ENCODE measurements at regions not wholly inside any gene's neighbourhood (a gene's known extent, or its start where the extent isn't known, plus 50 kb on each side); places are given as distances from the start of the nearest gene placed in this dataset.
"Not testable (repeated sequence)": the region's sequence is repeated elsewhere in the genome, so short reads cannot be mapped to it uniquely, and the experiment has no call there.

DNA sequence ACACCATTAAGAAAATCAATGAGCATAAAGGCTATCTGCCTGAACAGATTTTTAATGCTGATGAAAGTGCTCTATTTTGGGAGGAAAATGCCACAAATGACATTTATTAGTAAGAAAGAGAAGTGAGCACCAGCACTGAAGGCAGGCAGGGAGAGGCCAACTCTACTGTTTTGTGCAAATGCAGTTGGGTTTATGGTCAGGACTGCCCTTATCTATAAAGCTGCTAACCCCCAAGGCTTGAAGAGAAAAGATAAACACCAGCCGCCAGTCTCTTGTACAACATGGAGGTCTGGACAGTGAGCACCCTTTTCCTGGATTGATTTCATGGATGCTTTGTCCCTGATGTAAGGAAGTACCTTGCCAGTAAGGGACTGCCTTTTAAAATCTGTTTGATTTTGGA, 246.8 kb upstream of the SFSWAP start:
- DNase-seq = no peak

DNA sequence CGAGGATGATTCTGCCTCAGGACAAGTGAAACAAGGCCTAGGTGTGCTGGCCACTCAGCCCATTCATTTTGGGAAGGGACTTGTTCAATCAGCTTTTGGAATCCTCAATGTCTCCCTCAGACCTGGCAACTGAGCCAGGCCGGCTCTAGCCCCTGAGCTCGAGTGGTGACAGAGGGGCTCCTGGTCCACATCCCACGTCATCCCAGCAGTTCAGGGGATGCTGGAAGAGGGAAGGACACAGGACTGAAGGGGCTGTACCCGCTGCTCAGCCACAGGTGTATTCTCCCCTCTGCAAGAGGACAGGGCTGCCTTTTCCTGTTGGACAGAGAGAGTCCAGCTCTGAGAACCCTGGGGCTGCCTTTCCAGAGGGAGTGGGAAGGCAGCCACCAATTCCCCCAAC, 244.6 kb upstream of the SFSWAP start:
- DNase-seq = no peak

DNA sequence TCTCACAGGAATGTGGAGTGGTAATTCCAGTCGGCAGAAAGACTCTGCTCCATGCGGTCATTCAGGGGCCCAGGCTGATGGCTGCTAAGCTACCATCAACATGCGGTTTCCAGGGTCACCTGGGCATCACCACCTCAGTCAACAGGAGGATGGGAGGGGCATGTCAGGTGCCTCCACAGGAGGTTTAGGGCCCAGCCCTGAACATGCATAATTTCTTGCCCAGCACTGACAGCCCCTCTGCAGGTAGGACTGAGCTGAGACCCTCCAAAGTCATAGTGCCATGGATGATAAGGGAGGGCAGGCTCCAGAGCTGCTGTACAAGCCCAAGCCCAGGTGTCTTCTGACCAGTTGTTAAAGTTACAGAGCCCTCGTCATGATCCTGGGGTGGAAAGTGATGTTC, 244.0 kb upstream of the SFSWAP start:
- DNase-seq = no peak

DNA sequence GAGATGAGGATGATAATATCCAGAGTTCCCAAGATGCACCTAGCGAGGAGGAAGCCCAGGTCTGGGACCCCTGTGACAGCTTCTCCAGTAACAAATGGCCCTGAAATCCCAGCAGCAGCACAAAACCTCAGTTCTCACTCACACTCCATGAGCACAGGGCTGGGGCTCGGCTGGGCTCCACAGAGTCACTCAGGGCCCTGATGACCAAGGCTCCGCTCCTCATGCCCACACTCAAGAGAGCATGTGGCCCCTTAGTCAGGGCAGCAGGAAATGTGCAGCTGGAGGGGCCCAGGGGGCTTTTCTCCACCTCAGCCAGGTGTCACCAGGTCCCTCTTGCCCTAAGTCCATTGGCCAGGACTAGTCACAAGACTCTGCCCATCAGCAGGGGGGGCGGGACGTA, 242.7 kb upstream of the SFSWAP start:
- DNase-seq = no peak

DNA sequence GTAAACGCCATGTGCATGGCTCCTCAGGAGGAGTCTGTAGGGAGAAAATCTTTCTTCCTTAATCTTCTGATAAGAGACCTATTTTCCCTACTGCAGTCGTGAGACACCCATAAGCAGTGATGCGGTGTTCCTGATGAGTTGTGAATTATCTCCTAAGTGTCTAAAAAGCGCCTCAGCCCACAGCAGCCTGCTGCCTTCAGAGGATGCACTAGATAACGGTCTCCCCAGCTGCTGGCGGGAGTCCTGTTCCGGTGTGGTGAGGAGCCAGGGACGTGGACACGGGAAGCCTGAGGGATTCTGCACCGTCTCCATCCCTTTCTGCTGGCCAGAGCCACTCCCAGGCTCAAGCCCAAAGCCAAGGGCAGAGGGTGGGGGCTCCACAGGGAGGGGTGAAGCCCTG, 240.9 kb upstream of the SFSWAP start:
- not testable (repeated sequence) for DNase-seq

DNA sequence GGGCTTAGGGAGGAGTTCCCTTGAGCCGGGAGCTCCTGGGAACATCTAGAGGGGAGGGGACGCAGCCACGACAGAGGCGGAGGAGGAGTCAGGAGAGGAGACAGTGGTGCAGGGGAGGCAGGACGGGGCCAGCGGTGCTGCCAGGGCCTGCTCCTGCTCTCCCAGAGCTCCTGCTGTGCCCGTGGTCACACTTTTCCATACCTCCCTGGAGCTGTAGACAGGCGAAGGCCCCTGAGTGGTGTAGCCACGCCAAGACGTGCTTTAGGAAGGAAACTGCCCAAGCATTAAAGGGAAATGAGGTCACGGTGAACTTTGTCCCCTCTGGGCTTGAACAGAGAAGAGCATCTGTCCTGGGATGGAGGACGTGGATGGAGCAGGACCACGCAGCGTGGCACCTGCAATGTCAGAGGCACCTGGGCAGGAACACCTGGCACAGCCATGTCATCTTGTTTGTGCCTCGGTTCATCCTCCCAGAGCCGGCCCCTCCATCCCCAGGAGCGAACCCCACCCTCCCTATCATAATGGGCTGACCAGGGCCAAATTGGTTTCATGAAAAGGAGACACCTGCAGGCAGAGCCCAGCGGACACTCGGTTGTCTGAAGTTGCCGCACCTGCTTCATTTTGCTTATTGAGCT, 239.5 kb upstream of the SFSWAP start:
- DNase-seq = no peak

DNA sequence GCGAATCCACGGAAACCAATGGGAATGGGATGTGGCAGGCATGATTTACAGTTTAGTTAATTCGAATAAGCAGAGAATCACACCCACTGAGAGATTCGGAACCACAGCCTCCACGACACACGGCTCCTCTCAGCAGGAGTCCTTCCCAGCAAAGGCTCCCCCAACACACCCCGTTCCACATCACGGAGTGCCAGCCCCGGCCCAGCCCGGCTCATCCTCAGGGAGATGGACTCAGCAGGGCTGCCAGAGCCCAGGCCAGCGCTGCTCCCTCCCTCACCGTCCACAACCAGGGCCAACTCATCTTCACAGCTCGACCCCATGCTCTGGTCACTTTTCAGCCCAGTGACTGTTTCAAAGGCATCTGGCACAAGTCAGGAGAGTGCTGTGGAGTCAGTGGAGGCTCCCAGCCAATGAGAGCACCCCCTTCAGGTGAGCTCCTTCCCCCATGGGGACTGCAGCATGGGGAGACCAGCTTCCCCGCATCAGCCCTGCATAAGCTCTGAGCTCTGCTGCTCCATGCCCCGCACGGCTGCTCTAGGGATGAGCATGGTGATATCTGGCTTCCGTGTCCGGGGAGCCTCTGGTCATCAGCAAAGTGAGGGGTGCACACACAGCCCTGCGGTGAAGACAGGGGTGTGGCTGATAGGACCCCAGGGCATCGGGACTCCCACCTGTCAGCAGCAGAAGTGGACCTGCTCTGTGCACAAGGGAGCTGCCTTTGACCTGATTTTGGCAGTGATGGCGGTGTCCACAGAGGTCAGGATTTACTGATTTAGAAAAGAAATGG, 238.8 kb upstream of the SFSWAP start:
- no peak for DNase-seq

DNA sequence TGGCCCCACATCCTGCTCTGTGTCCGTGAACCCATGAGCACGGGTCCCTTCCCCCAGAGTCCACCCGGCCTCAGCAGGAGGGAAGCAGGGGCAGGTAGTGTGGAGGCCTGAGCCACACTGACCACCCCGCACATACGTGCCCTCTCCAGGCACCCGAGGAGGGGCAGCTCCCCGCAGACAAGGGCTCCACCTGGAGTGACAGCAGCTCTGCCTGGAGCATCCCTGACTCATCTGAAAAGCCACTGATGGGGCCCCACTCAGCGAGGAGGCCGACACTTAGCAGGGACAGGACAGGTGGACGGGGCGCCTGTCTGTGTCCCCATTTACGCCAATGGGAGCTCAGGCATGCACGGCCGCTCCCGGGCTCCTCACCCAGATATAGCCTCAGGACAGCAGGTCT, 237.6 kb upstream of the SFSWAP start:
- no peak for DNase-seq

DNA sequence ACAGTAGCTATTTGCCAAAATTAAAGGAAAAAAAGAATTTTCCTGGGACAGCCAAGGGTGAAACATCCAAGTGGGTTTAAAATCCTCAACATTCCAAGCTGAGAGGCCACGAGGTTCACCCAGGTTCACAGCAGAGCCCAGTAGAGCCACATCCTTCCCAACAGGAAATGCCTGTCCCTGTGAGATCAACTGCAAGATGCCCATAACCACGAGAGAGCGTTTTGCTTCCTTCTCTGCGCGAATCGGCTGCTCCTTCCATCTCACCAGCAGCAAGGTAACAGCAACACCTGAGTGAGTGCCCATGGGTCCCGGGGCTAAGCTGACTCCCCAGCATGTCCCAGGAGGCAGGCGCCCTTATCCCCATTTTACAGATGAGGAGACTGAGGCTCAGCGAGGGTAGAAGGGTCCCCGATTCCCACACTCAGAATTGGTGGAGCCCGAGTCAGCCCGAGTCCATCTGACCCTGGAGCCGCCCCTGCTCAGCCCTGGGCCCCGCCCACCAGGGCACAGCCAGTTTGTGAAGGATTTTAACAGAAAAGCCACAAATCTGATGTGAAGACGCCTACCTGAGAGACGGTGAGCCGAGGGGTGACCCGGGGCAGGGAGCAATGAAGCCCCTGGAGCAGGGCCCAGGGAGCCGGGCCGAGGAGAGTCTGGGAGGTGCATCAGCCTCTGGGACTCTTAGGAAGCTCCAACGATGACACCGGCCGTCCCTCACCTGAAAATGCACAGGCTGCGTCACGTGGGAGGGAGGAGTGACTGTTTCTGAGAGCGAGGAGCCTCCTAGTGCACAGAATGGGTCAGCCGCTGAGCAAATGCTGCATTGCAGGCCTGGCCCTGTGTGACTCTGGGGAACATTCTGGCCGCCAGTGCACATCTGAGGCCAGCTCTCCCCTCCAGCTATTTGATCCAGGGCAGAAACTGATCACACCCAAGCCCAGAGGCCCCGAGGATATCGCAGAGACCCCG, 236.9 kb upstream of the SFSWAP start:
- DNase-seq = no peak

DNA sequence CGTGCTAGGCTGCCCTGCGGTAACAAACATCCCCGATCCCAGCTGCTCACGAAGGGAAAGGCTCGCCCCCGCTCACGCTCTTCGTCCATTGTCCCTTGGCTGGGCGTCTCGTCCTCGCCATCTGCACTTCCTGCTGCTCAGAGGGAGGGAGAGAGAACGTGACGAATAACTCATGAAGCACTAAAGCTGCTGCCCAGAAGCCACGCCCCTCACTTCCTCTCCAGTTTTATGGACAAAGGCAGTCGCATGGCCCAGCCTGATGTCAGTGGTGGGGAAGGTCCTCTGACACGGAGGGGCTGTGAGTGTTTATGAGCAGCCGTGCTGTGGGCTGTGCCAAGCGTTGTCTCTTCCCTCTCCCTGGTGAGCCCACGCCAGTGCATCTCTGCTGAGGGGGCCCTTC, 235.9 kb upstream of the SFSWAP start:
- DNase-seq = not testable (repeated sequence)

DNA sequence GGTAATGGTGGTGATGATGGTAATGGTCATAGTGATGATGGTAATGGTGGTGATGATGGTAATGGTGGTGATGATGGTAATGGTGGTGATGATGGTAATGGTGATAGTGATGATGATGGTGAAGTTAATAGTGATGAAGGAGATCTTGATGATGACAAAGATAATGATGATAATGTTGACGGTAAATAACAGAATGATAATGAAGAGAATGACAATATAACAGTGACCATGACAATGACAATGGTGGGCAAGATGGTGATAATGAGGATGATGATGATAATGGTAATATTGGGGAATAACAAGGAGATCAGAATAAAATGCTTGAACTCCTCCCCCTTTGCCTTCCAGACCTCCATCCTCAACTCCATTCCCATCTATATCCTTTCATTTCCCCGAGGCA, 233.3 kb upstream of the SFSWAP start:
- no peak for DNase-seq

DNA sequence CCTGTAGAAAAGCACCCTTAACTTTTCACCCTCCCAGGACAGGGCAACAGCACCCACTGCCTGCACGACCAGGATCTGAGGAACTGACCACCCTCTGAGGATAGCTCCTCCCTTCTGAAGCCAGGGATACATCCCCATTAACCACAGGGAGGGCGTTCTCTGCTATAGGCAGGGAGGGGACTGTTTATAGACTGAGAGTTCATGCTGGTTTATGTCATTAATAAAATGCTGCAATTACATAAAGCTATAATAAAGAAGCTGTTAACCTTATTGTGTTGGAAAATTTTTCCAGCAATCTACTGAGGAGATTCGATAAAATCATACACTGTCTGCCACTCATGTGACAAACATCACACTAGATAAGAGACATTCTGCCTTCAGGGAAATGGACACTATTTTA, 232.4 kb upstream of the SFSWAP start:
- no peak for DNase-seq

DNA sequence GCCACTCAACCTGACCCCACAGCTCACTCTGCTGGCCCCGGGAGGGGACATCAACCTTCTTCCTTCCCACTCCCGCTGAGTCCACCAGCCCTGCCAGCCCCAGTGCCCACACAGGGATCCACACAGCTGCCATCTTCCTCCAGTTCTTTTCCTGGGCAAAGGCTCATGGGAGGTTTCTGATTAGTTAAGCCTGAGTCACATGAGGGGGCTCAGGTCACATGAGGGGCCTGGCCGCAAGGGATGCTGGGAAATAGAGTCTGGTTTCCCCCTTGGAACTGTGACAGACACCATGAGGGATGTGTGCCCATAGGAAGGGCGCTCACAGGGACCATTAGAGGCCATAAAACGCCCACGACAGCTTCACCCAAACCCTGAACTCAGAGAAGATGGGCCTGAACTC, 228.7 kb upstream of the SFSWAP start:
- DNase-seq = no peak

DNA sequence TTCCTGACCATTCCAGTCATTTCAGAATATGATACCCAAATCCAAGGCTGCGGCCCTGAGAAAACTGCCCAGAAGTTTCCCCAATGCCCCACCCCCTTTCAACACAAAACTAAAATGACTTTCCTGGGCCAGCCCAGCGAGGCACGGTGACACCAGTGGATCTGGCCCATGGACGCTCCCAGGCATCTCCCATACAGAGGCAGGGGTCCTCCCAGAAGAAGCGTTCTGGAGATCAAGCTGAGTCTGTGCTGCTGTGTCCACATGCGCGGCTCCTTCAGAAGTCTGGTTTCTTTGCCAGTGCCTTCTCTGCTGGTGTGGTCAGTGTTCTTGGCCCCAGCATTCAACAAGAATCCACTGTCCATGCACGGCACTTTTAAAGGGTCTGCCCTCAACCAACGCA, 228.2 kb upstream of the SFSWAP start:
- DNase-seq = no peak

DNA sequence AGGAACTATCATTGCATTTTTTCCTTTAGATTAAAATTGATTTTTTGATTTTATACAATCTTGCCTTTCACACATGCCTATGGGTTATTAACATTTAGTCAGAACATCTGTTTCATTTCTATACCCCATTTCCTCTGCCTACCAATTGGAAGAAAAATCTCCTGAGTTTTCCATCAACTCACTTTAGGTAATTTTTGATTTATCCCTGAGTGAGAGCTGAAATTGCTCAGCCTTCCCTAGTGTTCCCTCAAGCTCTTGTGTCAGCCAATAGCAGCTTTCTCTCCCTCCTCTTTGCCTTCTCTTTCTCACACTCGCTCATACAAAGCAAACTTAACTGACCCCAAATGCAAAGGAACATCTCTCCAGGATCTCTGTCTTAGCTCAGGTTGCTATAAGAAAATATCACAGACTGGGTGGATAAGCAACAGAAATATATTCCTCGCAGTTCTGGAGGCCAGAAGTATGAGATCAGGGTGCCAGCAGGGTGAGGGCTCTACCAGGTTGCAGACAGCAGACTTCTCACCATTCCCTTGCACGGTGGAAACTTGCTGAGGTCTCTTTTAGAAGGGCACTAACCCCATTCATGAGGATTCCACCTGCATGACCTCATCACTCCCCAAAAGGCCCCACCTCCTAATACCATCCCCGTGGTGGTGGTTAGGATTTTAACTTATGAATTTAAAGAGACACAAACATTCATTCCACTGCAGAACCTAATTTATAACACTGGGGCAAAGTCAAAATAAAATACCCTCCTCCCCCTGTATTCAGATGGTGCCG, 224.2 kb upstream of the SFSWAP start:
- DNase-seq = no peak

DNA sequence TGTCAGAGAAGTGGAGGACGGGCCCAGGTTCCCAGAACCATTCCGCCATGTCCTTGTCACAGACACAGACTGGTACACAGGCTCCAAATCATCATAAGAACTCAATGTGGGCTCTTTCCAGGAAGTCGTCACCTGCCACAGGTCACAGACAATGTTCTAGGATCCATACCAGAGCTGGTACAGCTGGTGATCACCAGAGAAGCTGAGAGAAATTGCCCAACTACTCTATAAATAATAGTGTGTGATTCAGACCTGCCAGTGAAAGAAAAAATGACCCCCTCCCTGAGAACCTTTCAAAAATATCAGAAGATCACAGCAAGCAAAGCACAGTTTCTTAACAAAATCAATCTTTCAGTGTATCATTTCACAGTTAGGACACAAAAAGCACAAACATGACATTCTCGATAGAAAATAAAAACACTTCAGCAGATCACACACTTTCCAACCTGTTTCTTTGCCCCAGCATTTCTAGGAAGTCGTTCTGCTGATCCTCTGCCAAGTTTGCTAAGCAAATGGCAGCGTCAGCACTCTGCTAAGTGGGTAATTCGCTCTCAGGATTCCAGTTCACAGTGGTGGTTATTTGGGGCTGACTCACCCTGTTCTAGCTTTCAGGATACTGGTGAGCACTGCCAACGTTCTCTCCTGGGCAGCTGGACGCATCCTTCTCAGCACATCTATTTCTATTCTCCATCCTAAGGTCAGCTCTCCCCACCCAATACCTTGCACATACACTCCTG, 223.3 kb upstream of the SFSWAP start:
- DNase-seq = no peak

DNA sequence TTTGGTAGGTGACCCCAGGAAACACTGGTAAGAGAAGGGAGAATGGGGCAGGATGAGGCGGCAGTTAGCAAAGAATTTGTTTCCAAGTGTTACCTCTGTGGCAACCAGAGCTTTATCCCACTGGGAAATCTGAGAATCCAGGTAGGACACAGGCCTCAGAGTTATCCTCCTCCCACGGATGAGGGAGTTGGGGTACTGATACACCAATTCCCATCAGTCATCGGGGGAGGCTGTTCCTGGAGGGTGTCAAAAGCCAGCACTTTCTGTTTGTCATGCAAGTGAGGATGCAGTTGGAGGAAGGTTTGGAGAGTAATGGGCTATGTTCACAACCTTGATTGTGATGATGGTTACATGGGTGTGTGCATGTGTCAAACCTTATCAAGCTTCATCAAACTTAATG, 221.2 kb upstream of the SFSWAP start:
- DNase-seq = no peak

DNA sequence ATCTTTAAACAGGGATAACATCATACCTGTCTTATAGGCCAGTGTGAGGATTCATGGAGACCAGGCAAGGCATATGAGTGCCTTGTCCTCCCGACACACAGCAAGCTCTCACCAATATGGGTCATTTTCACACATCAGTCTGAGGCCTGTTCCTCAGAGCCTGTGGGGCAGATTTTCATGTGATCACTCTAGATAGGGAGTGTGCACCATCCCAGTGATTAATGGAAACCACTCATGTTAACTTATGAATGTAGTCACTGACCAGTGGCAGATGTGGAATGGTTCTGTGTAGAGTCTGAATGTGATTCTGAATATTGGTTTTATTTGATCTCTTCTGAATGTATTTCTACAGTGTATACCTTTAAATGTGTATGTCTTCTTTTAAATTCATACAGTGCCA, 219.7 kb upstream of the SFSWAP start:
- no peak for DNase-seq

DNA sequence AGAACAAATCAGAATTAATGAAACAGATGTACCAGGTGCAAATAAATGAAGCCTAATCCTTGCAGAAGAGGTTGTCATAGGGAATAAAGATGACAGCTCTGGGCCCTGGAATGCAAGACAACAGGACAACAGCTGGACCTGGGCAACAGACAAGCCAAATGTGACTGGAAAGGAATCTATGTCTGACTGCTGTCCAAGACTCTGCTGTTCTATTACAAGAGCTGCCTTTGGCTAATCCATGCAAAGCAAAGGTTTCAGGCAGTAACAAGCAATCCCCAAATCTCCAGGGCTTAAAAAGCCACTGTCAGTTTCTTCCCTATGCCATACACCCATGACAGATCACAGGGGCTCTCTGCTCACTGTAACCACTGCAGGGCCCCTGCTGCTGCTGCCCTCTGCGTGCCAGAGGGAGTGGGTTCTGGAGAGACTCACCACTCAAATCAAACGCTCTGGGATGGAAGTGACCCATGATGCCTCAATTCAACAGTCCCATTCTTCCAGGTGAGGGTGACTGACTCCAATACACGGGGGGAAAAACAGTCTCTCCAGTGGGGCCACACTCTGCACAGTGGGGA, 218.9 kb upstream of the SFSWAP start:
- no peak for DNase-seq

DNA sequence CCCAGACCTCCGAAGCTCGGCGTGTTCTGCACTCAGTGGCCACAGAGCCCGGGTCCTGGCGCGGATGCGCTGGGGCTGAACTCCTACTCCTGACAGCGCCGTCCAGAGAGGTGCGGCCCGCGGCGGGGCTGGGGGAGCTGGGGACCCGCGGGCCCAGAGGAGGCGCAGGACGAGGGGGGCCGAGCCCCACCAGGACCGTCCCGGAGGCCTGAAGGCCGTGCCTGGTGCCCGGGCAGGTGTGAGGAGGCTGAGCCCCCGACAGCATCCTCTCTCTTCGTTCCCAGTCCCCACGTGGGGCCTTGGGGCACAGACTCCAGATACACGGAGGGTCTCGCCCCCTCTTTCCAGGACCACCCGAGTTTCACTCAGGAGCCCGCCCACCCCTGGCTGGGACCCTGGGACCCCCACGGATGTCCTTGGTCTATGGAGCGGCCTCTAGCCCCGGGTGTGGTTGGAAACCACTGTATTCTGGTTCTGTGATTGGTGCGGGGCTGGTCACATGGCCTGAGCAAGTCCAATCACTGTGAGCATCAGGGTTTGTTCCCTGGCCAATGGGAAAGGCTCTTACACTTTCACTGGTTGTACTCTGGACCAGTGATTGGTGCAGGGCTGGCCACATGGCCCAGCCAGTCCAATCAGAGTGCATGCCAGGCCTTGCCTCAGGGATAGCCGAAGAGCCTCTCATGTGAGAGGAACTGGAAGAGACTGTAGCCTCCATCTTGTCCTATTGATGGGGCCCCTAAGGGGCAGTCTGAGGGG, 217.6 kb upstream of the SFSWAP start:
- DNase-seq = no peak

DNA sequence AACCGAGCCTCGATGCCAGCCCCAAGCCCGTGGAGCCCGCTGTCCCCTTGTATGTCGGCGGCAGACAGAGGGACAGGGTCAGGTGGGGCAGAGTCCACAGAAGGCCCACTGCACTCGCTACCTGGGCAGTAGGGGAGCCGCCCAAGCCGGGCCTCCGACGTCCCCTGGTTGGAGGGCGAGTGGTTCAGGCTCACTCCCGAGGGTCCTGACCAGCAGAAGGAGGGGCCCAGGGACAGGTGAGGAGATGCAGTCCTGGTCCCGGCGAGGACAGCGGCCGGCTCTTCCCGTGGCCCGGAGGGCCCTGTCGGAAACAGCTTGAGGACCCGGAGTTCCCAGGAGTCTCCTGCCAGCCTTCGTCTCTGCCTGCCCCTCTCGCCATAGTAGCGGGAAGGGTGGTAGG, 216.7 kb upstream of the SFSWAP start:
- DNase-seq = no peak
